Neural cell (in vitro differentiated cells): ENCODE measurements at regions not wholly inside any gene's neighbourhood (a gene's known extent, or its start where the extent isn't known, plus 50 kb on each side); places are given as distances from the start of the nearest gene placed in this dataset.

ENCODE experiments used
- H2AFZ ChIP-seq: fragments of 200-600, 300-800 bp; sonication (generic), shearing (Covaris generic); 2 replicates; pipeline ENCODE4 v1.6.0; 2014; ENCODE audit warnings: low read depth, mild to moderate bottlenecking, antibody characterized with exemption, low read length, moderate library complexity
- H3F3A ChIP-seq: fragments of 200-600 bp; shearing (Covaris generic); 2 replicates; pipeline ENCODE4 v1.6.1; 2016; ENCODE audit warnings: mild to moderate bottlenecking, moderate library complexity, mixed read lengths, antibody characterized with exemption, low read length; ENCODE audit not compliant: insufficient read depth, poor library complexity, severe bottlenecking
- H3K27ac ChIP-seq: fragments of 200-600, 300-800 bp; sonication (generic), shearing (Covaris generic); 2 replicates; pipeline ENCODE4 v1.5.1; 2014; ENCODE audit warnings: mild to moderate bottlenecking, low read length, moderate library complexity
- H3K27me3 ChIP-seq: fragments of 300-800, 200-600 bp; sonication (generic), shearing (Covaris generic); 2 replicates; pipeline ENCODE4 v1.6.0; 2014; ENCODE audit warnings: mild to moderate bottlenecking, low read depth, low read length, moderate library complexity; ENCODE audit not compliant: insufficient read depth
- H3K36me3 ChIP-seq: fragments of 300-800, 200-600 bp; sonication (generic), shearing (Covaris generic); 2 replicates; pipeline ENCODE4 v1.5.1; 2014; ENCODE audit warnings: mild to moderate bottlenecking, antibody characterized with exemption, low read length, moderate library complexity; ENCODE audit not compliant: insufficient read depth
- H3K4me2 ChIP-seq: fragments of 300-800, 200-600 bp; sonication (generic), shearing (Covaris generic); 2 replicates; pipeline ENCODE4 v1.6.0; 2014; ENCODE audit warnings: mild to moderate bottlenecking, low read length
- H3K4me3 ChIP-seq: fragments of 300-800, 200-600 bp; sonication (generic), shearing (Covaris generic); 2 replicates; pipeline ENCODE4 v1.5.1; 2014; ENCODE audit warnings: mild to moderate bottlenecking, low read length, moderate library complexity
- H3K79me2 ChIP-seq: fragments of 200-600 bp; shearing (Covaris generic); replicated peaks from 2 replicates; pipeline ENCODE4 v1.6.0; 2014; ENCODE audit warnings: mild to moderate bottlenecking, low read length, moderate library complexity; ENCODE audit not compliant: insufficient read depth
- H3K9ac ChIP-seq: fragments of 300-800, 200-600 bp; sonication (generic), shearing (Covaris generic); 2 replicates; pipeline ENCODE4 v1.6.1; 2016; ENCODE audit warnings: mild to moderate bottlenecking, low read length, mixed read lengths
- H3K9me2 ChIP-seq: fragments of 200-600 bp; shearing (Covaris generic); 2 replicates; pipeline ENCODE4 v1.6.1; 2016; ENCODE audit warnings: mild to moderate bottlenecking, low read length, mixed read lengths; ENCODE audit not compliant: insufficient read depth
- H3K9me3 ChIP-seq: fragments of 200-600, 300-800 bp; sonication (generic), shearing (Covaris generic); 2 replicates; pipeline ENCODE4 v1.6.1; 2016; ENCODE audit warnings: mild to moderate bottlenecking, mixed run types, low read length, moderate library complexity, mixed read lengths
- H4K20me1 ChIP-seq: fragments of 200-600 bp; shearing (Covaris generic); 2 replicates; pipeline ENCODE4 v1.6.1; 2016; ENCODE audit warnings: mild to moderate bottlenecking, mixed run types; ENCODE audit not compliant: insufficient read depth
- CTCF ChIP-seq: fragments of 450-650 bp; IDR thresholded peaks from 2 replicates; pipeline ENCODE4 v1.5.1; 2014; ENCODE audit warnings: antibody characterized with exemption, mild to moderate bottlenecking, moderate library complexity; ENCODE audit not compliant: poor library complexity, severe bottlenecking
- EP300 ChIP-seq: fragments of 450-650 bp; conservative IDR thresholded peaks from 2 replicates; pipeline ENCODE4 v1.6.1; 2014; ENCODE audit warnings: antibody characterized with exemption, mild to moderate bottlenecking, moderate library complexity; ENCODE audit not compliant: poor library complexity, severe bottlenecking
- EZH2 ChIP-seq: fragments of 200-600, 300-800 bp; shearing (Covaris generic), sonication (generic); IDR thresholded peaks from 2 replicates; pipeline ENCODE4 v1.6.1; 2014; ENCODE audit warnings: antibody characterized with exemption, low read length, borderline replicate concordance, mild to moderate bottlenecking; ENCODE audit not compliant: insufficient read depth, poor library complexity, severe bottlenecking
- MXI1 ChIP-seq: fragments of 450-650 bp; conservative IDR thresholded peaks from 2 replicates; pipeline ENCODE4 v1.6.1; 2014; ENCODE audit warnings: antibody characterized with exemption, mild to moderate bottlenecking; ENCODE audit not compliant: poor library complexity, severe bottlenecking
- POLR2AphosphoS5 ChIP-seq: IDR thresholded peaks from 2 replicates; pipeline ENCODE4 v1.6.1; 2012
- RAD21 ChIP-seq: fragments of 450-650 bp; conservative IDR thresholded peaks from 2 replicates; pipeline ENCODE4 v1.6.1; 2014; ENCODE audit warnings: antibody characterized with exemption, mild to moderate bottlenecking, moderate library complexity
- REST ChIP-seq: IDR thresholded peaks from 2 replicates; pipeline ENCODE4 v1.6.1; 2012; ENCODE audit warnings: borderline replicate concordance
- SMC3 ChIP-seq: fragments of 450-650 bp; conservative IDR thresholded peaks from 2 replicates; pipeline ENCODE4 v1.6.1; 2014; ENCODE audit warnings: antibody characterized with exemption, mild to moderate bottlenecking, moderate library complexity; ENCODE audit not compliant: poor library complexity
- TAF1 ChIP-seq: IDR thresholded peaks from 2 replicates; pipeline ENCODE4 v1.6.1; 2012; ENCODE audit warnings: low read depth

GRCh38 chr9:17852108-17852507 lies 273.2 kb downstream of the SH3GL2 start:
- H3K4me2 ChIP-seq, result no peak overlapping the region
- H3K9me3 ChIP-seq, result no peaks in the 10 kb centered on the region
- no peaks in the 10 kb centered on the region for H3K36me3 ChIP-seq
- no peaks in the 10 kb centered on the region for H3F3A ChIP-seq
- H2AFZ ChIP-seq, result no peak overlapping the region
- H3K9ac ChIP-seq, result no peak overlapping the region
- H3K4me3 ChIP-seq, result no peak overlapping the region
- no peaks in the 10 kb centered on the region for H3K79me2 ChIP-seq
- no peaks in the 10 kb centered on the region for H3K27me3 ChIP-seq
- no peak overlapping the region for H3K27ac ChIP-seq
- H4K20me1 ChIP-seq, result no peaks in the 10 kb centered on the region
- no peaks in the 10 kb centered on the region for H3K9me2 ChIP-seq
- TF ChIP-seq CTCF, result no peak
- no peak for TF ChIP-seq POLR2AphosphoS5
- TF ChIP-seq REST, result no peak
- no peak for TF ChIP-seq EP300
- TF ChIP-seq RAD21, result no peak
- TF ChIP-seq MXI1, result no peak
- no peak for TF ChIP-seq SMC3
- TF ChIP-seq TAF1, result no peak
- TF ChIP-seq EZH2, result no peak

GRCh38 chr9:17854487-17854886 lies 275.6 kb downstream of the SH3GL2 start:
- Histone ChIP-seq H3K79me2 (no peaks in the 10 kb centered on the region), H2AFZ (no peak overlapping the region), H3K4me3 (no peak overlapping the region)

More at GRCh38 chr9:17854487-17854886, 275.6 kb downstream of the SH3GL2 start:
- TF ChIP-seq EZH2 (no peak), REST (no peak), RAD21 (no peak), EP300 (no peak), POLR2AphosphoS5 (no peak), SMC3 (no peak)
- no peak overlapping the region for H3K27ac ChIP-seq
- no peak overlapping the region for H3K4me2 ChIP-seq
- no peaks in the 10 kb centered on the region for H3K9me2 ChIP-seq
- no peaks in the 10 kb centered on the region for H3F3A ChIP-seq
- H4K20me1 ChIP-seq, result no peaks in the 10 kb centered on the region
- no peaks in the 10 kb centered on the region for H3K36me3 ChIP-seq
- H3K9me3 ChIP-seq, result no peaks in the 10 kb centered on the region
- no peak overlapping the region for H3K9ac ChIP-seq
- no peaks in the 10 kb centered on the region for H3K27me3 ChIP-seq
